GM21825 (cell line): ENCODE measurements at regions not wholly inside any gene's neighbourhood (a gene's known extent, or its start where the extent isn't known, plus 50 kb on each side); places are given as distances from the start of the nearest gene placed in this dataset.

Source experiments
- ATAC-seq: cut with Tn5 transposase; IDR thresholded peaks from one replicate; pipeline ENCODE4 v1.9.1; 2021; ENCODE audit warnings: mild to moderate bottlenecking, moderate library complexity; ENCODE audit not compliant: unreplicated experiment

DNA sequence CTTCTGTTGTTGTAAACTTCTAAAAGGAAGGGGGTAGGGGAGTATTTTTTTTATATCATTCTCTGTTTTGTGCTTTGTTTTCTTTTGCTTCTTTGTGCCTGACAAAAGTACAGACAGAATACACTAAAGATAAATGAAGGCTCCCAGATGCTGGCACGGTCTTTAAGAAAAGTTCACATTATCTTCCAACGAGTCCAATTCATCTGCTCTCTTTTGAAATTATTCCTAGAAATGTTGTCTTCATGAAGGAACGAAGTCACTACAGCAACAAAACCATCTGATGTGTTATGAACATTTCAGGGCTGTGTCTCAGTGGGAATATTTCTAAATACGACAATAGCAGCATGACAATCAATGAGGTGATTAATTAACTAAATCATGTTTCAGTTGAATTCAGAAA is 813.8 kb upstream of the HTR2C start:
- no peak for ATAC-seq

- ATAC-seq = no peak
These were observed 824.5 kb upstream of the HTR2C start for GRCh38 chrX:113759422-113759821.

DNA sequence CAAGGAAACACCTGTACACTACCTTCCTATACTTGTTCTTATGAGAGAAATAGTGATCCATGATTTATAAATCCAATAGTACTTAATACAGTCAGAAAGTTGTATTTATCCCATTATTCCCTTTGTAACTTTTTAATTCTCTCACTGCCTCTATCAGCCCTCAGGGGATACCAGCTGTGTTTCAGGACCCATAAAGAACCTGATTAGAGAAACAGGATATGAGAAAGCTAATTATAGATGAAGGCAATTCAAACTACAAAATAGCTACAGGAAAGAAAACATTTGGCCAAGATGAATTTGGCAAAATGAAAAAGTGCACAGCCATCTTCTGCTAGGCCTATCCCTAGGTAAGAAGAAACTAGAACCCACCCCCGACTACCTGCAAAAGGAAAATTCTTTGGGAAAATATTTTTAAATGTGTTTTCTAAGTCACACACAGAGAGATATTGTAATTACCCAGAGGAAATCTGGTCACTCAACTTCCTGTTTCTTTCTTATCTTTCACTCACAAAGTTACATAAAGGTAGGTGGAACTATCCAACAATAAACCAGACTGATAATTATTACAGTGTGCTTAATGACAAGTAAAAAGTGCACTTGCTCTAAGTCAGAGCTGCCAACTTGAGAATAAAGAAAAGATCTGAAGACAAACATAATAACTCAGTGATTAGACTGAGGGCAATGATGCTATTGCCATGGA is 836.5 kb upstream of the HTR2C start:
- ATAC-seq = peak; percentile 68

- peak; percentile 55 for ATAC-seq
These were observed 840.8 kb upstream of the HTR2C start for GRCh38 chrX:113743069-113743468.

DNA sequence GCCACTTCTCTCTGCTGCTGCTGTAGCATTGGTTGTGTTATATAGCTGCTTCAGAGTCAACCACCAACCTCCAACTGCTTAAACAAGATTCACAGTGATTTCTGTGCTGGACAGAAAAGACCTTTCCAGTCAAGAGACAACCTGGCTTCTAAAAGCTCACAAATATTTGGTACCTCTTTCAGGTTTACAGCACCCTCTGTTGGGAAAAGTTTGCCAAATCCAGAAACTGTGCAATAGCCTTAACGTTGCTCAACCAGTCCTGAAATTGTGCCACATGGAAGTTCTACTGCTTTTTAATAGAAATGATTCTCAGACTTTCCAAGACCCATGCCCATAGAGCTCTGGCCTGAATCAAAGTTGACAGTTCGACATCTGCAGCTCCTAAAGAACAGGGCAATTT is 842.1 kb upstream of the HTR2C start:
- no peak for ATAC-seq

DNA sequence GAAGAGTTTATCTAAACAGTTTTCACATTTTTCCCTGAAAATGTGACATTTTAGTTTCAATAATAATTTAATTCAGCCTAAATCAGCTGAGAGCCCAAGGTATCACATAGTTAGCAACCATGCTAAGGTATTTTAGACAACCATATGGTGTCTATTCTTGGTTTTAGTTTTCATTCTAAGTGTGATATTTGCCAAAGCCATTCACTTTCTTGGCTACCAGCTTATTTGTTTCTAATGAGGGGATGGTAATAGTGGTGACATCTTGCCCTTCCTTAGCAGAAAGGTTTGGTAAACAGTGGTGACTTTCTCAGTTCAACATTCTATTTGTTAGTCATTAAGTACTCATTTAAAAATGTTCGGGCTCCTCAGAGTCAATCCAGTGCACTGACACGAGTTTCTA is 854.9 kb upstream of the HTR2C start:
- no peak for ATAC-seq

DNA sequence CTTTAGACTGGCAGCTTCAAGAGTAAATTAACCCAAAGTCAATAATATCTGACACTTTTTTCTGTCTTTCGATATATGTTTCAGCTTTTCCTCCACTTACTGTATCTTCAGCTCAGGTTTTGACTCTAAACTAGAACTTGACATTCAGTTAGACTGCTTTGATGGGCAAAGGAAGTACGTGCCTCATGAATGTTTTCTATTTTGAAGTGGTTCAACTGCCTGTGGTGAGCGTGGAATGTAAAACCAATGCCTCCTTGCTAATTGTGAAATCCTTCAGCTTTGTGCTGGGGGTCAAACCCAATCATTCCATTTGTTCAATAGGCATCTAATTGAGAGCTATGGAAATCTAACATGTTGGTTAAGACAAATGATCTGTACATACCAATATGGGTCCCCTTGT is 857.0 kb upstream of the HTR2C start:
- no peak for ATAC-seq

DNA sequence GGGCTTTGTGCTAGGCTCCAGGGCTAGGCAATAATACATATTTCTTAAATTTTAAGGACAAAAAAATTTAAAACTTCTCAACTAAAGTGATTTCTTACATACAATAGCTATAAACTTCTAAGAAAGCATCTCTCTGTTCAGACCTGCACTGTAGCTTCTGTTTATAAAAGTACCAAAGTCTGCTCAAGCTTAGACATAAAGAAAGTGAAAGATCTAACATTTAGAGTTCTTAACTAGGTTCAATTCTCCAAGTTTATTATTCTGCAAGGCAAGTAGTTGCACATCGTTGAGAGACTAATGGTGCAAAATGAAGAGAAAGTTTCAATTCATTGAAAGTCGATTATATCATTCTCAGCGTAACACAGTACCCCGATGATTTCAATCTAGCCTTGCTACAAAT is 857.4 kb upstream of the HTR2C start:
- no peak for ATAC-seq

GRCh38 chrX:113726009-113726408 is 857.9 kb upstream of the HTR2C start:
- ATAC-seq = no peak

DNA sequence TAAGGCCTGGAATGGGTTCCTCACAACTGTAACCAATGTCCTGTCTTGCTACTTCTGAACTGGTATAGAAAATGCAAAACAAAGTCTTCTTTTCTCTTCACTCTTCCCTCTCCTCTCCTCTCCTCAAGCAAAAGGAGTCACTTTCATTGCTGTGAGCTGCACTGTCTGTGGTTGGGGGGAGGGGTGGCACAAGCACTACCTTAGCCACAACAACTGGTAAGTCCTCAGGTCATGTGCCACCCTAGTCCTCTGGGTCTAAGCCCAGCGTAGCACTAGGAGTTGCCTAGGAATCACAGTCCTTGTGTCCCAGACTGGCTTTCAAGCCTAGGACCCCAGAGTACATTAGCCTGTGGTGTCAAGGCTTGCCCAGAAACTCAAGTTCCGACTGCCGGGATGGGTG is 859.3 kb upstream of the AMOT start:
- no peak for ATAC-seq

GRCh38 chrX:113675278-113675677 is 834.6 kb upstream of the AMOT start:
- ATAC-seq = no peak

- ATAC-seq = no peak
These were observed 810.7 kb upstream of the AMOT start for GRCh38 chrX:113651306-113651705.

GRCh38 chrX:113644426-113644825 is 803.8 kb upstream of the AMOT start:
- ATAC-seq = no peak

- no peak for ATAC-seq
These were observed 793.9 kb upstream of the AMOT start for GRCh38 chrX:113634565-113634964.

- ATAC-seq = no peak
These were observed 788.7 kb upstream of the AMOT start for GRCh38 chrX:113629326-113629725.

DNA sequence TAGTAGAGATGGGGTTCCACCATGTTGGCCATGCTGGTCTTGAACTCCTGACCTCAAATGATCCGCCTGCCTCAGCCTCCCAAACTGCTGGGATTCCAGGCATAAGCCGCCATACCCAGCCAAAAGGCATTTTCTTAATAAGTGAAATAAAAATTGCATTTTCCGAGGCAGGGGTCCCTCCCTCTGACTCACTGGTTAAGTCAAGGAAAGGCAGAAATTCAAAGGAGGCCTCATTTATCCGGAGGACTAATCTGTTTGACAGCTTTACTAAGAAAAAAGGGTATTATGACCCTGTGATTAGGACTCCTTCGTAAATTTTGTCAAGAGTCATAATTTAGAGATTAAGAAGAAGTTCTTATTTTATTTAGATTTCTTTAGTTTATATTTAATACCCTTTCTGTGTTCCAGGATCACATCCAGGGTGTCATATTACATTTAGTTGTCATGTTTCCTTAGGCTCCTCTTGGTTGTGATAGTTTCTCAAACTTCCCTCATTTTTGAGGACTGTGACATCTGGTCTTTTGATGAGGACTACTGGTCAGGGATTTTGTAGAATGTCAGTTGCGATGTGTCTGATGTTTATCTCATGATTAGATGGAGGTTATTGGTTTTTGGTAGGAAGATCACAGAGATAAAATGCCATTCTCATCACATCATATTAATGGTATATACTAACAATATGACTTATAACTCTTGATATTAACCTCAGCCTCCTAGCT is 753.7 kb upstream of the AMOT start:
- ATAC-seq = no peak

GRCh38 chrX:113586281-113586898 is 745.8 kb upstream of the AMOT start:
- no peak for ATAC-seq

DNA sequence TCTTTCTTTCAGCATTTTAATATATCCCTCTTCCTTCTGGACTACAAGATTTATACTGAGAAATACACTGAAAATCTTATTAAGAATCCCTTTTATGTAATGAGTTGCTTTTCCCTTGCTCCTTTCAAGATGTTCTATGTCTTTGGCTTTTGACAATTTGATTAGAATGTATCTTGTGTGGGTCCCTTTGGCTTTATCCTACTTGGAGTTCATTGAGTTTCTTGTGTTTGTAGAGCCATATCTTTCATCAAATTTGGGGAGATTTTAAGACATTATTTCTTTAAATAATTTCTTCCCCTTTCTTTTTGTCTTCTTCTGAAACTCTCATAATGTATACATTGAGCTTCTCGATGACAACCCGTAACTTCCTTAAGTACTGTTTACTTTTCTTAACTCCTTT is 739.9 kb upstream of the AMOT start:
- ATAC-seq = no peak

DNA sequence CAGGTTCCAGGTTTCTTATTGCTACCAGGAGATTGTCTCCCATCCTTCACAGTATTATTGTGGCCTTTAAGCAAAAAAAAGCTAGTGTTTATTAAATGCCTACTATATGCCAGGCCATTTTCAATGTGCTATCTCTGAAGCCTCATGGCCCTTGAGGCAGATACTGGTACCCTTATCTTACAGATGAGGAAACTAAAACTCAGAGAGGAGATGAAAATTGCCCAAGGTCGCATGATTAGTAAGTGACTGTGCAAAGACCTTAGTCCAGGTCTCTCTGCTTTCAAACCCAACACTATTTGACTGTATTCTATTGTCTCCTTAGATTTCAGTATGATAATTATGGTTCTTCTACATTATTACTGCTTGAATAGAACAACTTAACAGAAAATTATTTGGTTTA is 717.9 kb upstream of the AMOT start:
- ATAC-seq = no peak

DNA sequence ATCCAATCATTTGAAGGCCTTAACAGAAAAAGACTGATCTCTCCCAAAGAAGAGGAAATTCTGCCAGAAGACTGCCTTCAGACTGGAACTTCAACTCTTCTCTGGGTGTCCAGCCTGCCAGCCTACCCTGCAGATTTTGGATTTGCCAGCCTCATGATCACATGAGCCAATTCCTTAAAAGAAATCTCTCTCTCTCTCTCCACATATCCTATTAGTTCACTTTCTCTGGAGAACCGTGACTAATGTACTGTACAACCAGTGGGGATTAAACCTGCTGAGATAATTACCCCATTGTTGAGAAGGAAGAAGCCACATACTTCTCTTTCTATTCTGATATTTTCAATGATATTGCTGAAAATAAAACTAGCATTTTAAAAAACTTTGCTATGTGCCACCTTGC is 711.3 kb upstream of the AMOT start:
- ATAC-seq = no peak

GRCh38 chrX:113548308-113549015 is 707.8 kb upstream of the AMOT start:
- ATAC-seq = no peak

GRCh38 chrX:113545040-113545439 is 704.4 kb upstream of the AMOT start:
- ATAC-seq = no peak
